ENCODE measurements at regions not wholly inside any gene's neighbourhood (a gene's known extent, or its start where the extent isn't known, plus 50 kb on each side); places are given as distances from the start of the nearest gene placed in this dataset.

DNA sequence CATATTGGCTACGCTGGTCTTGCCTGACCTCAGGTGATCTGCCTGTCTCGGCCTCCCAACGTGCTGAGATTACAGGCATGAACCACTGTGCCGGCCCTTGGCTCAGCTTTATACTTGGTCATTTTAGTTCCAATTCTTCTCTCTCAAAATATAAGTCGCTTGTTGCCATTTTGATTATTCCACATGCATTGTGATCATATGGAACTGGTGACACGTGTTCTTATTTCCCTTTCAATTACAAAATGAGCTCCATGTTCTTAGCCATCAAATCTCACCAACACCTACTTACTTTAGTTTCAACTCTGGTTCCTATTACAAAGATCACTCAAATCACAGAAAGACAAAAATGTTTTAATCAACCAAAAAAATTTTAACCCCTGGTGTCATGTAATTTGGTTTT is 1711.7 kb downstream of the TP53TG3F start:
- no peak for DNase-seq

DNA sequence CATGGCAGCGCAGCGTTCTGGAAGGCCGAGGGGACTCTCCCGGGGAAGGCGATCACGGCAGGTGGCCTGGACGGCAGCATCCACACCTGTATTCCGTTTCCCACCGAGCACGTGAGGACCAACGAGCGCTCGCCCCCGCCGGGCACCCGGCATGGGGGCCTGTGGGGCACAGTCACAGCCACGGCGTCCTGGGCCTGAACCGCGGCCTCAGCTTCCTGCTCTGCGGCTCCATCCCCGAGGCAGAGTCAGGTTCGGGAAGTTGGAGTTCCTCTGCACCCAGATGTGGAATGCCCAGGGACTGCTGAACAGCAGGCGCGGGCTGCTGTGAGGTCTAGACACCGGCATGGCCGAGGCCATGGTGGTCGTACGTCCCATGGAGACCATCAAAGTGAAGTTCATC is 1713.9 kb downstream of the TP53TG3F start:
- DNase-seq: no peak

- DNase-seq: no peak
Measured at GRCh38 chr16:35174016-35174415, 1714.6 kb downstream of the TP53TG3F start.

- no peak for DNase-seq
Measured at GRCh38 chr16:35176449-35176848, 1717.0 kb downstream of the TP53TG3F start.

DNA sequence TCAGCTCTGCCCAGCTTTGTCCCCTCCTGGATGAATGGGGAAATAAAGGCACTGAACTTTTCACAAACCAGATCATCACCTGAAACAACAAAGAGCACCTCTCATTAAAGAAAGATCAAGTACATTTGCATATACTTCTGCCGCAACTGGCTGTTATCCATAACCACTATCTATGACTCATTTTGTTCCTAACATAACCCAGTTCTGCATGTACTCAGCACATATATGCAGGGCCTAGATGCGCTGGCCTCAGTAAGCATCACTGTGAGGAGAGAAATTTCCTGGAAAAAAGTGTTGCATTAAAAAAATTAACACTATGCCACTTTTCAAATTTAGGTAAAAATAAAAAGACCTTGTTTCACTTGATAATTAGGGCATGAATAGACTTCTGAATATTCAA is 1718.4 kb downstream of the TP53TG3F start:
- DNase-seq: no peak

DNA sequence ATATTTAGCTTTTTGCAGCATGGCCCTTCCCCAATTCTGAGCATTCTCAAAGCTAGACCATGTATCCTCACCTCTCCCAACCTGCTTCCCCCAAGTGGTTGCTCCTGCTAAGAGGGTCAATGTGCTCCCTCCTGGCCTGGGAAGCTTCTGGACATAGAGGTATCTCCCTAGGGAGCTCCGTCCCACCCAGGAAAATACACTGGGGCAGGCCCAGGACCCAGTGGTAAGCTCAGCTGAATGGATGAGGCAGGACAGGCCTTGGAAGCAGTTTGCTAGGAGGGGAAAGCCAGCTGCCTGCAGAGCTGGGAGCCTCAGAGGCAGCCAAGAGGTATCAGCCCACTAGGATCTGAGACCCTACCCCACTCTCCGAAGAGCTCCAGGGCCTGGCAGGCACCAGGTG is 1721.6 kb downstream of the TP53TG3F start:
- no peak for DNase-seq

GRCh38 chr16:35181422-35182030 is 1722.1 kb downstream of the TP53TG3F start:
- no peak for DNase-seq

DNA sequence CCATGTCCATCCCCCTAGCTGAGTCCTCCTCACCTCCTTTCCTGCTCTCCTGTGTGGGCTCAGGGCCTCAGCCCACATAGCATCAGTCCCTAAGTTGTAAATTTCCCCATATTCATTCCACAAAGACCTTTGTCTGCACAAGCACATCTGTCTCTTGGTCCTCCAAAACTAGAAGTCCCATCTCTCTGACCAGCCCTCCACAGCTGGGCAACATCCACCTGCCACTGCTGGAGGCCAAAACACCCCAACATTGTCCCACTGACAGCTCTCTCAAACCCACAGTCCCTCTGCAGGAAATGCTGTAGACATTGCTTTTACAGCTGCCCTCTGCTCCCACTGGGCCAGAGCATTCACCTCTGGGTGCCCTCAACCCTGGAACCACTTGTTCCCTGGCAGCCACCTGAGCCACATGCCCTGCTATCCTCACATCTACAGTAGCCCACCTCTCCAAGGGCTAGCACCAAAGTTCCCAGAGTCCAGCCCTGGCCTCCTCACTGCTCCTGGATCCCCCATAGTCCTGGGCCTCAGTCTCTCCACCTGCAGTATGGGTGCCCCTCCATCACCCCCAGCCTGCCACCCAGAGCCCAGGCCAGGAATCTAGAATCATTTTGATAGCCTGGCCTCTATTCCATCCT is 1722.7 kb downstream of the TP53TG3F start:
- DNase-seq: no peak

DNA sequence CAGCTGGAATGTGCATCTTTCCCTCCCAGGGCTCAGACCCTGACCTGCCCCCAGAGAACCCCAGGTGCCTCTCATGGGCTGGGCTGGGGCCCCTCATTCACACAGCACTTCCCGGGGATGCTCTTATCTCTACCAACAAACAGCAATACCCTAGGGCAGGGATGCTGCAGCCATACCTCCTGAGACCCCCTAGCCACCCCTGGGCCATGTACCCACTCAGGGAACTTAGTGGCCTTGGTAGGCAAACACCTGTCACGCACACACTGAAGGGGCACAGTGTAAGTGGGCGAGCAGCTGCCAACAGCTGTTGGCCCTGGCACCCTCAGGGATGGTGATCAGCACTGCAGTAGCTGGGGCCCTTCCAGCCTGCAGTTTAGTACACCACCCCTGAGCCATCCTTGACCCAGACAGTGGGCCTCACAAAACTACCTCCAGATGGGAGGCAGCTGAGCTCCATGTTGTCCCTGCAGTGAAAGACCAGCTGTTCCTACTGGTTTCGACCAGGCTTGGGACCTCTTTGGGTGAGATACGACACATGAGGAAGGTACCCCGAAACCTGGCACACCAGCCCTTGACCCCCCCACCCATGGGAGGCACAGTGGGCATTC is 1723.6 kb downstream of the TP53TG3F start:
- DNase-seq: no peak

GRCh38 chr16:35184356-35184870 is 1725.0 kb downstream of the TP53TG3F start:
- DNase-seq: no peak

GRCh38 chr16:35185366-35186044 is 1726.1 kb downstream of the TP53TG3F start:
- DNase-seq: no peak

DNA sequence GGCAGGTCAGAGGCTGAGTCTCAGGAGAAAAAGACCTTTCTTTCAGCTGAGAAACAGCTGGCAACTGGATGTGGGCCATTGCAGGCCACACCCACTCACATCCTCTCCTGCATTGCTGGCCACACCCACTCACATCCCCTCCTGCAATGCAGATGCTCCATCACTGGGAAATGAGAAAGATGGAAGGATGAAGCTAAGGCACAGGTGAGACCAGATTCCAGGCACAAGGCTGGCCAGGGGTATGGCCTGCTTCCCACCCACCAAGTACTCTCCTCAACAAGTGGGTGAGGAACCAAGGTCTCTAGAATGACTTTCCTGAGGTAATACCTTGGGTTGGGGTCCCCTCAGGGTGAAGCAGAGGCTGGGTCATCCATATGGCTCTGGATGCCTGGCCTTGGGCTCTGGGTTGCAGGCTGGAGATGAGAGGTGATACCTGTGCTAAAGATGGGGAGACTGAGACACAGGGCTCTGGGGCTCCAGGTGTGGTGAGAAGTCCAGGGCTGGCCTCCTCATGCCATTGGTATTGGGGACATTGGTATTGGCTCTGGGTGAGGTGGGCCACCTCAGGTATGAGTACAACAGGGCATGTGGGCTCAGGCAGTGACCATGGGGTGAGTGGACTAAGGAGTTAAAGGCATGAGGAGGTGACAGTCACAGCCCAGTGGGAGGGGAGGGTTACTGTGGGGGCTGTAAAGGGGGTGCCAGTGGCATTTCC is 1726.8 kb downstream of the TP53TG3F start:
- no peak for DNase-seq

- no peak for DNase-seq
Measured at GRCh38 chr16:35187665-35188225, 1728.3 kb downstream of the TP53TG3F start.

DNA sequence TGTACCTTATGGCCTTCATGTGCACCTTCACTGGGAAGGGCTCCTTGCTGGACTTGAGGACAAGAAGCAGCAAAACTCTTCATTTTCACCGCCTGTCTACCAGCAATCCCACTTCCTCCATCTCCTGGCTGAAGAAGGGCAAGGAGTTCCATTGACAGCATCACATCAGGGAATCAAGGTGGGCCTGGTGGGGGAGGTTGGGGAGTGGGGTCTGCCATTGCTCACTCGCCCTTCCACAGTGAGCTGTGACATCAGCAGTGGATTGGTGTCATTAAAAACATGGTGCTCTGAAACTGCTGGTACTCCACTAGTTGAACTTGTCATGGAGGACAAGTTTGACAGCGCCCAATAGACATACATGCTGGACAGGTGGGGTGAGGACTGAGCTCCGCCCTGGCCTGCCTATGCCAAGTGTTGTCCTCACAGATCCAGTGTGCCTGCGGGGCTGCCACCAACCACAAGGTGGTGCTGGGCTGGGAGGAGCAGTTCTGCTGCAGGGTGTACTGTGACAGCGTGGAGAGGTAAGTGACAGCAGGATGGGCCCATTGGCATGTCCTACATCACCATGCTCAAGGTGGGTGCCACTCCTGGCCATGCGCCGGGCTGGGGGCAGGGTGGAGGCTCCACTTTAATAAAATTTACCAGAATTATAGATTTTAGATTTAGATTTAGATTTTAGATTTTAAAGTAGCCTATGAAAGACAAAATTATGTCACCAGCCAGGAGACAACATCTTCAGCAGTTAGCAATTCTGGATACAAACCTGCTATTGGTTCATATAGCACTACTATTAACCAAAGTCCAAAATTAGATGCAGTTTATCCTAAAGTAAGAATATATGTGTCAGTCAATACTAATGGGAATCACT is 1729.1 kb downstream of the TP53TG3F start:
- DNase-seq: no peak

- no peak for DNase-seq
Measured at GRCh38 chr16:35192993-35193392, 1733.6 kb downstream of the TP53TG3F start.

DNA sequence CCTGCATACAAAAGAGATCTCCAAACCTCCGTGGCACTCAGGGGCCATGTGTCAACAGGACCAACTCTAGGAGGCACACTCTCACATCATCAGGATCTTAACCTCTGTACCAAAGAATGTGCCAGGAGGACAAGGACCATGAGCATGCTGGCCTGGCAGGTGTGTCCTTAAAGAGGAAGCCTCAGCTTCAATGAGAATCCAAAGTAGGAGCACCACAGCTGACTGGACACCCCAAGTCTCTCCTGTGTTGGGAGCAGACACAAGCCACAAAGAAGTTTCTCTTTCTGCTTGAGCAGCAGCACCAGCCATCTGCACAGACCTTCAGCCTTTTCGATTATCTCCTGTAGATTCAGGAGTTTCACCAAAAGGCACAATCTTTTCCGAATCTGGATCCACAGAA is 1734.5 kb downstream of the TP53TG3F start:
- DNase-seq: no peak

DNA sequence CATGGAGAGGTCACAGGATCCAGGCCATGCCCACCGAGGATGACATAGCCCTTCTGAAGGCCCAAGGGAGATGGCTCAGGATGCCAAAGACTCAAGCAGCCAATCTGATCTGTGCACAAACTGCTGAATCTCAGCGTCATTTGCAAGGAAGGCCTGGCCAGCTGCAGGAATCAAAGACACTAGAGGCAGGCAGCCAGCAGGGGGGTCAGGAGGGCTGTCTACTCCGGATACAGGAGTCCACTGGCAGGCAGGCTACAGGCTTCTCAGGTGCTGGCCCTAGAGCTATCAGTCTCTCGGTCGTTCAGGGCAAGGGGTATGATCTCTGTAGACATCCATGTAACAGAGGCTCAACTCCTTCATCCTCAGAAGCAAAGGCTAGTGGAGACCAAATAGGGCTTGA is 1735.3 kb downstream of the TP53TG3F start:
- DNase-seq: no peak

GRCh38 chr16:35195173-35195863 is 1735.9 kb downstream of the TP53TG3F start:
- no peak for DNase-seq

DNA sequence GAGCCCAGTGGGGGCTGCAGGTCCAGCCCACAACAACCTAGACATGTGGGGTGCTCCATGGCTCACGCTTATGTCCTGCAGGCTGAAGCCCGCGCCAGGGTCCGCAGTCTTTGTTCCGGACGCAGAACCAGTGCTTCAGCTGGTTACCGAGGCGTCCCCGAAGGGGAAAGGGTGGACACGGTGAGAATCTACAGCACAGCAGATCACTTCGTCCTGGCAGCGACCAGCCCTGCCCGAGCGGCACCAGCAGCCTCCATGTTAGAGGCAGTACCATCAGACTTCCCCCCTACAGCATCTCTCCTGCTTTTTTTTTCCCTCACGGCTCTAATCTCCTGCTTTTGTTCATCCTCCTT is 1736.4 kb downstream of the TP53TG3F start:
- DNase-seq: no peak

DNA sequence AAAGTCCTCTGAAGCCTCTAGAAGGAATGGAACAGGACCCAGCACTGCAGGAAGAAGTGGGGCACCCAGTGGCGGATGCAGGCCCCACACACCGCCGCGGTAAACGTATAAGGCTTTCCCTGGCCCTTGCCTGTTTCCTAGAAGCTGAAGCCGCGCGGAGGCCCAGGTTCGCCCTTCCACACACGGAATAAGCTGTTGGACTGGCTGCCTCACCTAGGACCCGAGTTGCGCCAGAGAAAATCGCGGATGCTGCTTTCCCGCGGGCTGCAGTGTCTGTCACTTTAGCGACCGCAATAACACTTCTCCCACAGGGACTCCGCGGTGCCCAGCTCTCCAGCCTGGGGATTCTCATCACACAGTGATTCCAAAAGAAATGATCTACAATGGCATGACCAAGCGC is 1736.9 kb downstream of the TP53TG3F start:
- no peak for DNase-seq

DNA sequence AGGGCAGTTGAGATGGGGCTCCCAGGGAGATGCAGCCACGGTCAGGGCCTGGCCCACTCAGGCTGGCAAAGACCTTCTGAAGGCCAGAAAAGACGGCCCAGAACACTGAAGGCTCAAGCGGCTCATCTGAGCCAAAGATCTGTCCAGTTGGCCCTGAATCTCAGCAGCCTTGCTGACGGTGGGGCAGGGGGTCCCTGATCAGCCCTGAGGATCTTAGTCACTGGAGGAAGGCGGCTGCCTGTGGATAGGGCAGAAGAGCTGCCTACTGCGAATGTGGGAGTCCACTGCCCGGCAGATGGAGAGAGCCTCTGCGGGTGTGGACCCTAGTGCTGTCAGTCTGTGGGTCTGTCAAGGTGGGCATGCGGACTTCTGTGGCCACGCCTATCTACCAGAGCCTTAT is 1738.2 kb downstream of the TP53TG3F start:
- no peak for DNase-seq

All from NCI-H2171 (cell line).